Upper lobe of left lung (tissue), 6 donors: ENCODE measurements at regions not wholly inside any gene's neighbourhood (a gene's known extent, or its start where the extent isn't known, plus 50 kb on each side); places are given as distances from the start of the nearest gene placed in this dataset.

Source experiments
- ATAC-seq, 2 donors: fragments of 200-7000 bp; cut with Tn5 transposase; one replicate each; pipeline ENCODE4 v1.9.1; 2022; ENCODE audit warnings: mild to moderate bottlenecking in 2 of 2, moderate library complexity in 2 of 2; ENCODE audit not compliant: low FRiP score in 2 of 2
- DNase-seq, 2 donors: peaks; one replicate each; pipeline ENCODE4 v3.0.0-alpha.2; 2019 to 2020
- H3K27ac ChIP-seq, 4 donors: fragments of 200-600 bp; sonication (generic); one replicate each; pipeline ENCODE4 v1.5.1; 2016 to 2019
- H3K27me3 ChIP-seq, 4 donors: fragments of 200-600 bp; sonication (generic); one replicate each; pipeline ENCODE4 v1.5.1; 2017 to 2019
- H3K36me3 ChIP-seq, 4 donors: fragments of 200-600 bp; sonication (generic); one replicate each; pipeline ENCODE4 v1.5.1; 2016 to 2019
- H3K4me1 ChIP-seq, 4 donors: fragments of 200-600 bp; sonication (generic); one replicate each; pipeline ENCODE4 v1.5.1; 2018 to 2019
- H3K4me3 ChIP-seq, 4 donors: fragments of 200-600 bp; sonication (generic); one replicate each; pipeline ENCODE4 v1.5.1; 2017 to 2019; ENCODE audit warnings: mild to moderate bottlenecking in 2 of 4, moderate library complexity in 1 of 4
- H3K9me3 ChIP-seq, 4 donors: fragments of 200-600 bp; sonication (generic); one replicate each; pipeline ENCODE4 v1.5.1; 2018 to 2019
- EP300 ChIP-seq, 4 donors: sonication (generic); formaldehyde crosslinking; IDR thresholded peaks; one replicate each; pipeline ENCODE4 v1.5.1; 2017; ENCODE audit warnings: antibody characterized with exemption in 4 of 4, control low read depth in 2 of 4
- POLR2A ChIP-seq, 4 donors: fragments of 450-650 bp; IDR thresholded peaks; one replicate each; pipeline ENCODE4 v1.5.1; 2016 to 2017; ENCODE audit warnings: antibody characterized with exemption in 4 of 4, mild to moderate bottlenecking in 2 of 4
- POLR2AphosphoS5 ChIP-seq, 2 donors: sonication (generic); formaldehyde crosslinking; IDR thresholded peaks; one replicate each; pipeline ENCODE4 v1.5.1; 2017; ENCODE audit warnings: antibody characterized with exemption in 2 of 2
- WGBS, 2 donors: methylation state at CpG; one replicate each; pipeline ENCODE4 v1.1.5; 2017 to 2018; 5-methylcytosine and 5-hydroxymethylcytosine counted together
- TF ChIP-seq, protein P1 (sequence below), 6 experiments: fragments of 450-650 bp in 4 of 6; fragments of 200-600 bp in 2 of 6; sonication (generic) in 2 of 6; IDR thresholded peaks; one replicate each; pipeline ENCODE4 v1.5.1; 2016 to 2019; ENCODE audit warnings: antibody characterized with exemption in 6 of 6
- donor health status: DM: no; HTN: no; CAD: no; lungs with moderate emphysema.
- donor health status: DM: no; HTN: yes; CAD: no; lungs with severe emphysema.

DNA sequence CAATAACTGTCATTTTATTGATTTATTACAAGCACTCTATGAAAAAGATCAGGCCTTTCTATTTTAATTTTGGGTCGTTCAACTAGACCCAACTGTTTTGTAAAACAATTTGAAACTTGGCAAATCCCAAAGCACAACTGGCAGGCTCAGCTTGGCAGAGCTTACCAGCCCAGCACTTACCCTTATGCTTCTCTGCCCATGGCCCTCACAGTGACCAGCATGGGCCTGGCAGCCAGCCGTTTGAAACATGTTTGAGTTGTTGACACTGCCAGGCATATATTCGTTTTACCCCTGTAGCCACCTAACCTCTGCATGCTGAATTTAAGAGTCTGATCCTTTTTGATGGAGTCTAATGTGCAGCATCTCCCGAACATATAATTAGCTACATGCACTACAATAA lies 796.7 kb upstream of the ADGRL2 start:
- ATAC-seq (no peak), DNase-seq (no peak)
- WGBS, 2 donors, result 75 to 81% methylated on average over 4 of the region's 4 CpGs
- Histone ChIP-seq H3K9me3 (peaks cover 0 to 4% (median 0%) of the 10 kb centered on the region in 4 donors), H3K27ac (no peak overlapping the region), H3K4me3 (no peak overlapping the region), H3K36me3 (no peaks in the 10 kb centered on the region), H3K27me3 (no peaks in the 10 kb centered on the region), H3K4me1 (no peaks in the 10 kb centered on the region)
- TF ChIP-seq POLR2AphosphoS5 (IDR thresholded peaks at IDR 0.05) (no peak), POLR2A (IDR thresholded peaks at IDR 0.05) (no peak), EP300 (IDR thresholded peaks at IDR 0.05) (no peak)
- TF ChIP-seq, protein P1, sequence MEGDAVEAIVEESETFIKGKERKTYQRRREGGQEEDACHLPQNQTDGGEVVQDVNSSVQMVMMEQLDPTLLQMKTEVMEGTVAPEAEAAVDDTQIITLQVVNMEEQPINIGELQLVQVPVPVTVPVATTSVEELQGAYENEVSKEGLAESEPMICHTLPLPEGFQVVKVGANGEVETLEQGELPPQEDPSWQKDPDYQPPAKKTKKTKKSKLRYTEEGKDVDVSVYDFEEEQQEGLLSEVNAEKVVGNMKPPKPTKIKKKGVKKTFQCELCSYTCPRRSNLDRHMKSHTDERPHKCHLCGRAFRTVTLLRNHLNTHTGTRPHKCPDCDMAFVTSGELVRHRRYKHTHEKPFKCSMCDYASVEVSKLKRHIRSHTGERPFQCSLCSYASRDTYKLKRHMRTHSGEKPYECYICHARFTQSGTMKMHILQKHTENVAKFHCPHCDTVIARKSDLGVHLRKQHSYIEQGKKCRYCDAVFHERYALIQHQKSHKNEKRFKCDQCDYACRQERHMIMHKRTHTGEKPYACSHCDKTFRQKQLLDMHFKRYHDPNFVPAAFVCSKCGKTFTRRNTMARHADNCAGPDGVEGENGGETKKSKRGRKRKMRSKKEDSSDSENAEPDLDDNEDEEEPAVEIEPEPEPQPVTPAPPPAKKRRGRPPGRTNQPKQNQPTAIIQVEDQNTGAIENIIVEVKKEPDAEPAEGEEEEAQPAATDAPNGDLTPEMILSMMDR (IDR thresholded peaks at IDR 0.05), result no peak

DNA sequence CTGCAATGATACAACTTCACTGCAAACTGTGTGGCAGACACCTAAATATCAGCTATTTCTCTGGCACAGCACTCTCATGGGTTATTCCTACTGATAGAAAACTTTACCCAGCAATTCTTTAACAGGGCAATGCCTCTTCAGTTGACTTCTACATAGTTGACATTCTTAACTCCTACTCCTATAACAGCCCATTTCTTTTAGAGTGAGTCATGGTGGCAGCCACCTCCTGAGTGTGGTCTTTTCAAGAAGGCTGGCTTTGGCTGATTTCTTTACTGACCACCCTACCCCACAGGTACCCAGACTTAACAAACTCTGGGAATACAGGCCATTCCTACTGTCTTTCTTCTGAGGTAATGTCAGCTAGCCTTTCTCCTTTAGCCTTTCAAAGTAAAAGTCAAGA lies 805.8 kb upstream of the ADGRL2 start:
- DNase-seq, result no peak
- TF ChIP-seq, protein P1 (IDR thresholded peaks at IDR 0.05), result no peak
- no peak for TF ChIP-seq EP300 (IDR thresholded peaks at IDR 0.05)
- TF ChIP-seq POLR2A (IDR thresholded peaks at IDR 0.05), result no peak
- TF ChIP-seq POLR2AphosphoS5 (IDR thresholded peaks at IDR 0.05), result no peak
- peak in 1 of 2 donors; percentile 21 for ATAC-seq

DNA sequence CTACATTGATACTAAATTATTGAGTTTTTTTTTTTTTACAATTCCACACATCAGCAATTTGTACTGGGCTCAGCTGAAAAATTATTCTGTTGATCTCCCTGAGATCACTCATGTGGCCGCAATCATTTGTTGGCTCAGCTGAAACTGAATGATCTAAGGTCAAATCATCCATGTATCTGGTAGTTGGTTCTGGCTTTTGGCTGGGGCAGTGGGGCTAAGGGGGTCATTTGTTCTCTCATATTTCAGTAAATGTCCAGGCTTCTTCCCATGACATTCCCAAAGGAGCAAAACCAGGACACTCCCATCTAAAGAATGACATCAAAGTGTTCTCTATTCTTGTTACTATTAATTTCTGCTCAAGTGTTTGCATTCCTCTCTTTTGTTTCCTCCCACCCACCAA lies 806.7 kb upstream of the ADGRL2 start:
- H3K4me3 ChIP-seq, result no peak overlapping the region
- no peak overlapping the region for H3K27ac ChIP-seq
- TF ChIP-seq EP300 (IDR thresholded peaks at IDR 0.05) (no peak), POLR2AphosphoS5 (IDR thresholded peaks at IDR 0.05) (no peak), POLR2A (IDR thresholded peaks at IDR 0.05) (no peak)
- TF ChIP-seq, protein P1 (IDR thresholded peaks at IDR 0.05), result no peak
- no peaks in the 10 kb centered on the region for H3K4me1 ChIP-seq
- H3K27me3 ChIP-seq, result no peaks in the 10 kb centered on the region
- WGBS, 2 donors, result 95 to 96% methylated on average over 1 of the region's 1 CpG
- no peaks in the 10 kb centered on the region for H3K9me3 ChIP-seq
- DNase-seq (no peak), ATAC-seq (peak in 1 of 2 donors; percentile 36)
- H3K36me3 ChIP-seq, result no peaks in the 10 kb centered on the region

More for the DNA sequence above, 805.8 kb upstream of the ADGRL2 start:
- no peaks in the 10 kb centered on the region for H3K4me1 ChIP-seq
- H3K36me3 ChIP-seq, result no peaks in the 10 kb centered on the region
- no peaks in the 10 kb centered on the region for H3K27me3 ChIP-seq
- H3K9me3 ChIP-seq, result no peaks in the 10 kb centered on the region
- no peak overlapping the region for H3K27ac ChIP-seq
- H3K4me3 ChIP-seq, result no peak overlapping the region

DNA sequence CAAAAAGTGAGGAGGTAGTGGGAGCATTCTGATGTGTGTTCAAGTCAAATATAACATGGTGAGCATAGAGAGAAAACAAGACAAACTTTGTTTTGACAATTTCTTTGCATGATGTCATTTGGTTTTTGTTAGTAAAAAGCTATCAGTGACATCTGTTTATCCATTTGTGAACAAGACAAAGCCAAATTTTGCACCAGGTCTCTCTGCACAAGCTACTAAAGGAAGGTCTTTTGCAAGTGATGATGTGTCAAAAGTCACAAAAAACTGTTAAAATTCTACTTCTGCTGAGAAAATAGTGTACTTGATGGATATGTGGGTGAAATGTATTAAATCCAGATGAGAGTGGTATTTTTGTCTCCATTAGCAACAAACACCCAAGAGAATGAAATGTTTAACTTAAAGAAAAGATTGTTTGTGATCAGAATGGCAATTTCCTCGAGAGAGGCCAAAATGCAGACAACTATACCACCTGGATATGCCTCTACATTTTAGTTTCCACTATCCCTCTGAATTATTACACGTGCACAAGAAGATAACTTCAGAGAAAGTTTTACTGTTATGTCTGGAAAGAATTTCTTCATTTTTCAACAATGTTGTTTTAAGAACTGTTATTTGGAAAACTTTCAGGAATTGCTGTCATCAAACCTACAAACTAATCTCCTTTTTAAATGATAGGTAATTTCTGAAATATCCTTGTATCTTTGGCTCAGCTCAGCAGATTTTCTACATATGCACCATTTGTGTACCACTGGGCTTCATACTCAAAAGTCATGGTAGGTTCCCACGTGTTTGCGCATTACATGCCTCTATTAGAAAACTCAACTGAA lies 807.4 kb upstream of the ADGRL2 start:
- no peak overlapping the region for H3K4me3 ChIP-seq
- no peak for DNase-seq
- no peaks in the 10 kb centered on the region for H3K27me3 ChIP-seq
- TF ChIP-seq, protein P1 (IDR thresholded peaks at IDR 0.05), result no peak
- TF ChIP-seq EP300 (IDR thresholded peaks at IDR 0.05) (no peak), POLR2AphosphoS5 (IDR thresholded peaks at IDR 0.05) (no peak)
- H3K4me1 ChIP-seq, result no peaks in the 10 kb centered on the region
- 82 to 83% methylated on average over 4 of the region's 4 CpGs for WGBS, 2 donors
- H3K27ac ChIP-seq, result no peak overlapping the region
- no peaks in the 10 kb centered on the region for H3K9me3 ChIP-seq
- H3K36me3 ChIP-seq, result no peaks in the 10 kb centered on the region
- ATAC-seq, result no peak

DNA sequence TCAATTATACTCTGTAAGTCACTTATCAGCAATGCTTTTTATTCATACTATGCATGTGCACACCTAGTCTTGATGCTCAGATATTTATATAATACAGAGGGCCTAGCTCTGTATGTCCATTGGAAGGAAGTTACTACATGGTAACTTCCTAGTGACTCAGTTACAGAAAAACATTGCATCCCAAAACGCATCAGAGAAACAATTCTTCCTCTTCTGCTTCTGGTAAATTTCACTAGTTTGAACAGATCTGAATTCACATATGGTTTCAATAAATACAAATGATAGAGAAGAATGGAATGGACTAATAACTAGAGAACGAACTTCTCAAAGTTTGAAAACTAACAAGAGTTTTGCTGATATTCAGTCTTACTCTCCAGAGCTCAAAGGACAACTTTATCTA lies 811.3 kb upstream of the ADGRL2 start:
- DNase-seq (no peak), ATAC-seq (no peak)
- no peaks in the 10 kb centered on the region for H3K36me3 ChIP-seq
- H3K9me3 ChIP-seq, result no peaks in the 10 kb centered on the region
- H3K4me3 ChIP-seq, result no peak overlapping the region
- WGBS, 2 donors, result 65 to 80% methylated on average over 2 of the region's 2 CpGs
- H3K4me1 ChIP-seq, result no peaks in the 10 kb centered on the region
- no peak for TF ChIP-seq POLR2AphosphoS5 (IDR thresholded peaks at IDR 0.05)
- TF ChIP-seq, protein P1 (IDR thresholded peaks at IDR 0.05), result no peak
- TF ChIP-seq EP300 (IDR thresholded peaks at IDR 0.05), result no peak
- no peak for TF ChIP-seq POLR2A (IDR thresholded peaks at IDR 0.05)
- no peak overlapping the region for H3K27ac ChIP-seq
- no peaks in the 10 kb centered on the region for H3K27me3 ChIP-seq
